ENCODE measurements at regions not wholly inside any gene's neighbourhood (a gene's known extent, or its start where the extent isn't known, plus 50 kb on each side); places are given as distances from the start of the nearest gene placed in this dataset.
A peak's percentile ranks its signal among the peaks of the same experiment; 100 is the strongest.

- peak; percentile 89 for DNase-seq
Measured at GRCh38 chr12:75831402-75831801, 200.2 kb downstream of the PHLDA1 start.

GRCh38 chr12:75827061-75827460 lies 204.5 kb downstream of the PHLDA1 start:
- DNase-seq = no peak

GRCh38 chr12:75825686-75826085 lies 205.9 kb downstream of the PHLDA1 start:
- DNase-seq = no peak

GRCh38 chr12:75823475-75823874 lies 208.1 kb downstream of the PHLDA1 start:
- no peak for DNase-seq

GRCh38 chr12:75822416-75822815 lies 209.2 kb downstream of the PHLDA1 start:
- no peak for DNase-seq

- peak; percentile 50 for DNase-seq
Measured at GRCh38 chr12:75820848-75821578, 210.6 kb downstream of the PHLDA1 start.

- peak; percentile 95 for DNase-seq
Measured at GRCh38 chr12:75820071-75820470, 211.5 kb downstream of the PHLDA1 start.

- peak; percentile 55 for DNase-seq
Measured at GRCh38 chr12:75819512-75819911, 212.1 kb downstream of the PHLDA1 start.

GRCh38 chr12:75818863-75819262 lies 212.7 kb downstream of the PHLDA1 start:
- DNase-seq = no peak

- peak; percentile 63 for DNase-seq
Measured at GRCh38 chr12:75816897-75817296, 214.7 kb downstream of the PHLDA1 start.

GRCh38 chr12:75815756-75816155 lies 215.8 kb downstream of the PHLDA1 start:
- no peak for DNase-seq

- DNase-seq = peak; percentile 63
Measured at GRCh38 chr12:75814851-75815754, 216.5 kb downstream of the PHLDA1 start.

- peak; percentile 95 for DNase-seq
Measured at GRCh38 chr12:75813072-75813471, 218.5 kb downstream of the PHLDA1 start.

- DNase-seq = peak; percentile 97
Measured at GRCh38 chr12:75812271-75813018, 219.1 kb downstream of the PHLDA1 start.

GRCh38 chr12:75809746-75810145 lies 221.8 kb downstream of the PHLDA1 start:
- no peak for DNase-seq

- DNase-seq = no peak
Measured at GRCh38 chr12:75807494-75807893, 224.1 kb downstream of the PHLDA1 start.

- DNase-seq = no peak
Measured at GRCh38 chr12:75805905-75806304, 225.7 kb downstream of the PHLDA1 start.

- no peak for DNase-seq
Measured at GRCh38 chr12:75805320-75805719, 226.3 kb downstream of the PHLDA1 start.

GRCh38 chr12:75798136-75798926 lies 233.2 kb downstream of the PHLDA1 start:
- no peak for DNase-seq

- DNase-seq = no peak
Measured at GRCh38 chr12:75795125-75795524, 236.5 kb downstream of the PHLDA1 start.

GRCh38 chr12:75792687-75793086 lies 238.9 kb downstream of the PHLDA1 start:
- DNase-seq = no peak

GRCh38 chr12:75790219-75790618 lies 241.4 kb downstream of the PHLDA1 start:
- no peak for DNase-seq
